Smooth muscle cell (in vitro differentiated cells): ENCODE measurements at regions not wholly inside any gene's neighbourhood (a gene's known extent, or its start where the extent isn't known, plus 50 kb on each side); places are given as distances from the start of the nearest gene placed in this dataset.
A peak's percentile ranks its signal among the peaks of the same experiment; 100 is the strongest.

Experiments used
- DNase-seq: peaks from one replicate; lab custom pipeline; 2025; ENCODE audit not compliant: unreplicated experiment; lab: John Stamatoyannopoulos, UW
- H2AFZ ChIP-seq: fragments of 200-600 bp; sonication (generic); 2 replicates; pipeline ENCODE4 v1.6.0; 2016; ENCODE audit warnings: antibody characterized with exemption, low read depth, mild to moderate bottlenecking
- H3F3A ChIP-seq: fragments of 200-600 bp; sonication (generic); 2 replicates; pipeline ENCODE4 v1.6.0; 2017; ENCODE audit warnings: antibody characterized with exemption, low read depth
- H3K27ac ChIP-seq: fragments of 200-600 bp; sonication (generic); 2 replicates; pipeline ENCODE4 v1.5.1; 2016; ENCODE audit warnings: low read depth, mild to moderate bottlenecking
- H3K27me3 ChIP-seq: fragments of 200-600 bp; sonication (generic); 2 replicates; pipeline ENCODE4 v1.6.1; 2016; ENCODE audit warnings: low read depth, mild to moderate bottlenecking
- H3K36me3 ChIP-seq: fragments of 200-600 bp; sonication (generic); 2 replicates; pipeline ENCODE4 v1.5.1; 2016; ENCODE audit warnings: low read depth
- H3K4me1 ChIP-seq: fragments of 200-600 bp; sonication (generic); 2 replicates; pipeline ENCODE4 v1.5.1; 2016; ENCODE audit warnings: low read depth
- H3K4me2 ChIP-seq: fragments of 200-600 bp; sonication (generic); 2 replicates; pipeline ENCODE4 v1.6.0; 2016; ENCODE audit warnings: mild to moderate bottlenecking
- H3K4me3 ChIP-seq: fragments of 200-600 bp; sonication (generic); 2 replicates; pipeline ENCODE4 v1.5.1; 2016; ENCODE audit warnings: mild to moderate bottlenecking
- H3K79me2 ChIP-seq: fragments of 200-600 bp; sonication (generic); 2 replicates; pipeline ENCODE4 v1.6.0; 2016; ENCODE audit warnings: low read depth, mild to moderate bottlenecking
- H3K9ac ChIP-seq: fragments of 200-600 bp; sonication (generic); 2 replicates; pipeline ENCODE4 v1.6.0; 2016; ENCODE audit warnings: low read depth
- H3K9me3 ChIP-seq: fragments of 200-600 bp; sonication (generic); replicated peaks from 2 replicates; pipeline ENCODE4 v1.5.1; 2016; ENCODE audit warnings: low read depth
- H4K20me1 ChIP-seq: fragments of 200-600 bp; sonication (generic); 2 replicates; pipeline ENCODE4 v1.6.0; 2016; ENCODE audit warnings: low read depth
- CTCF ChIP-seq: fragments of 200-600 bp; sonication (generic); IDR thresholded peaks from 2 replicates; pipeline ENCODE4 v1.5.1; 2017; ENCODE audit warnings: borderline replicate concordance, mild to moderate bottlenecking, antibody characterized with exemption; ENCODE audit not compliant: insufficient read depth, poor library complexity, severe bottlenecking
- WGBS: methylation state at CpG from one replicate; pipeline ENCODE4 v1.1.7; 2016; ENCODE audit warnings: low lambda C conversion rate; 5-methylcytosine and 5-hydroxymethylcytosine counted together

GRCh38 chr19:31057476-31057875 lies 291.8 kb downstream of the TSHZ3 start:
- no peak overlapping the region for H3K4me3 ChIP-seq
- H3K9me3 ChIP-seq: no peaks in the 10 kb centered on the region
- H3K4me1 ChIP-seq: no peaks in the 10 kb centered on the region
- H3K36me3 ChIP-seq: no peaks in the 10 kb centered on the region
- H3K4me2 ChIP-seq: no peak overlapping the region
- WGBS: 88% methylated on average over 2 of the region's 2 CpGs
- H3F3A ChIP-seq: peaks cover 3% of the 10 kb centered on the region
- H3K9ac ChIP-seq: no peak overlapping the region
- H3K27me3 ChIP-seq: no peaks in the 10 kb centered on the region
- H2AFZ ChIP-seq: no peak overlapping the region
- no peak for DNase-seq
- no peaks in the 10 kb centered on the region for H3K79me2 ChIP-seq
- no peak overlapping the region for H3K27ac ChIP-seq
- H4K20me1 ChIP-seq: no peaks in the 10 kb centered on the region
- no peak for TF ChIP-seq CTCF

GRCh38 chr19:31055454-31055853 lies 293.8 kb downstream of the TSHZ3 start:
- H3K79me2 ChIP-seq: no peaks in the 10 kb centered on the region
- no peaks in the 10 kb centered on the region for H4K20me1 ChIP-seq
- H3K27ac ChIP-seq: no peak overlapping the region
- H3K27me3 ChIP-seq: no peaks in the 10 kb centered on the region
- TF ChIP-seq CTCF: no peak
- H2AFZ ChIP-seq: no peak overlapping the region
- peak overlapping the region; percentile 15 for H3K4me2 ChIP-seq
- H3K9ac ChIP-seq: no peak overlapping the region
- no peaks in the 10 kb centered on the region for H3K36me3 ChIP-seq
- DNase-seq: no peak
- no peaks in the 10 kb centered on the region for H3K4me1 ChIP-seq
- no peak overlapping the region for H3K4me3 ChIP-seq
- H3K9me3 ChIP-seq: no peaks in the 10 kb centered on the region
- H3F3A ChIP-seq: peaks cover 3% of the 10 kb centered on the region

GRCh38 chr19:31054430-31054829 lies 294.8 kb downstream of the TSHZ3 start:
- 25% methylated on average over 3 of the region's 3 CpGs for WGBS
- no peak overlapping the region for H2AFZ ChIP-seq

More at GRCh38 chr19:31054430-31054829, 294.8 kb downstream of the TSHZ3 start:
- Histone ChIP-seq H3K36me3 (no peaks in the 10 kb centered on the region), H3K79me2 (no peaks in the 10 kb centered on the region), H3K4me2 (no peak overlapping the region), H3K4me3 (no peak overlapping the region), H3K4me1 (no peaks in the 10 kb centered on the region), H4K20me1 (no peaks in the 10 kb centered on the region), H3F3A (peaks cover 3% of the 10 kb centered on the region), H3K9me3 (no peaks in the 10 kb centered on the region), H3K27ac (no peak overlapping the region), H3K27me3 (no peaks in the 10 kb centered on the region), H3K9ac (no peak overlapping the region)
- no peak for DNase-seq
- peak; percentile 42 for TF ChIP-seq CTCF
